Stimulated activated CD4-positive, alpha-beta T cell treated with anti-CD3 and anti-CD28 coated beads, Interleukin-1b, Interleukin-23, amount 100 ng/mL, for 1 hour (primary cell): ENCODE measurements at regions not wholly inside any gene's neighbourhood (a gene's known extent, or its start where the extent isn't known, plus 50 kb on each side); places are given as distances from the start of the nearest gene placed in this dataset.

ENCODE experiments used
- DNase-seq, 2 donors: peaks; one replicate each; pipeline ENCODE4 v3.0.0-alpha.2; 2020; ENCODE audit warnings: low read depth in 2 of 2

GRCh38 chr1:238196516-238196915 lies 305.8 kb upstream of the ZP4 start:
- DNase-seq, result no peak

GRCh38 chr1:238191170-238191569 lies 300.4 kb upstream of the ZP4 start:
- no peak for DNase-seq

GRCh38 chr1:238187575-238187949 lies 296.8 kb upstream of the ZP4 start:
- DNase-seq, result no peak

GRCh38 chr1:238186887-238187574 lies 296.3 kb upstream of the ZP4 start:
- no peak for DNase-seq

- no peak for DNase-seq
These were observed 287.4 kb upstream of the ZP4 start for GRCh38 chr1:238177960-238178645.

GRCh38 chr1:238177351-238177750 lies 286.6 kb upstream of the ZP4 start:
- no peak for DNase-seq

DNA sequence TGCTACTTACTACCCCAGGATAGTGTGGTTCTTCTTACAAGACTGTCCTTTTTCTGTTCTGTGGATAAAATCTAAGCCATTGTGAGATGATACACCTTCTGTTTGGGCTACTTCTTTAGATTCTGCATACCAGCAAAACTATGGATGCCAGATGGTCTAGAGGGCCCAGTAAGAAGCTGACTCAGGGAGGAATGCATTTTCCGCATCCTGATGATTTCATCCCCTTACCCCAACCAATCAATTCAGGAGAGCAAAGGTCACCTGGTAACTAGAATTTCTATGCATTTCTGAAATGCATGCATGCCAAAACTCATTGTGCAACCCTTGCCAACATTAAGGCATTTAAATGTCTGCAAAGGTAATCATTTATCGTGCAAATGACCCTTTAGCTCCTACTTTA lies 285.7 kb upstream of the ZP4 start:
- no peak for DNase-seq

GRCh38 chr1:238171985-238172384 lies 281.3 kb upstream of the ZP4 start:
- no peak for DNase-seq

DNA sequence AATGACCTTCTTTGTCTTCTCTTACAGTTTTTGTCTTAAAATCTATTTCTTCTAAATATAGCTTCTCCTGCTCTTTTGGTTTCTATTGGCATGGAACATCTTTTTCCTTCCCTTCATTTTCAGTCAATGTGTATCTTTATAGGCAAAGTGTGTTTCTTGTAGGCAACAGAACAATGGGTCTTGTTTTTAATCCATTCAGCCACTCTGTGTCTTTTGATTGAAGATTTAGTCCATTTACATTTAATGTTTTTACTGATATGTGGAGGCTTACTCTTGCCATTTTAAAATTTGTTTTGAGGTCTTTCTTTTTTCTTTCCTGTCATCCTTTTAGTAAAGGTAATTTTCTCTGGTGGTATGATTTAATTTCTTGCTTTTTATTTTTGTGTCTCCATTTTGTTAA lies 271.2 kb upstream of the ZP4 start:
- DNase-seq, result no peak

GRCh38 chr1:238153939-238154338 lies 263.2 kb upstream of the ZP4 start:
- DNase-seq, result no peak

DNA sequence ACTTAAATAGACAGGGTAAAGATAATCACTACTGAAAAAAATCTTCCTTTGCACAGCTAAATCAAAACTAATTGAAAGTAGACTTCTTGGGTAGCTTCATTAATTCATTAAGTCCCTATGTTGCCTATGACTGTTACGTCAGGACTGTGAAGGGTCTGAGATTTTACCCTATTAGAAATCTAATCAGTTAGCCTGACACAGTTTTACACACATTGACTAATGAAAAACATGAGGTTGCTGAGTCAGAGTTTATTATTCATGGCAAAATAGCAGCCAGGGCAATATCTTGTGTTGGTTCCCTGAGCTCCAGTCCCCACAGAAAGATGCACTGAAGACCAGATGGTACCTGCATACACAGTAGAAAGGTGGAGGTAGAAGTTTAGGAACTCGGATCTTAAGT lies 262.5 kb upstream of the ZP4 start:
- DNase-seq, result no peak

DNA sequence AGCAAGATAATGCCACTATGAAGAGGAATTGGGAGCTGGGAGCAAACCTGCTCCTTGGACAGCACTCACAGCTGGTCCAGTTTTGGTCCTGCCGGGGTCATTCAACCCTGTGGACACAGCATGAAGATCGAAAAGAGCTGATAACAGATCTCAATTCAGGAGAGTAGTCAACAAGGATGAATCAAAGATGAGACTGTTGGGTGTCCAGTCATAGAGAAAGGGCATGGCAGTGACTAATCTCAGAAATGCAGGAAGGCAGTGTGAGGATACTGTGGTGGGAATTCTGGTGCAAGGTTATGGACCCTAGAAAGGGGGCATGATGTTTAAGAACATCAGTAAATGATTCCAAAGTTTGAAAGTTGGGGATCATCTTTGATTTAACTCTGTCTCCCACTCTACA lies 261.4 kb upstream of the ZP4 start:
- DNase-seq, result no peak

GRCh38 chr1:238143038-238143437 lies 252.3 kb upstream of the ZP4 start:
- no peak for DNase-seq

DNA sequence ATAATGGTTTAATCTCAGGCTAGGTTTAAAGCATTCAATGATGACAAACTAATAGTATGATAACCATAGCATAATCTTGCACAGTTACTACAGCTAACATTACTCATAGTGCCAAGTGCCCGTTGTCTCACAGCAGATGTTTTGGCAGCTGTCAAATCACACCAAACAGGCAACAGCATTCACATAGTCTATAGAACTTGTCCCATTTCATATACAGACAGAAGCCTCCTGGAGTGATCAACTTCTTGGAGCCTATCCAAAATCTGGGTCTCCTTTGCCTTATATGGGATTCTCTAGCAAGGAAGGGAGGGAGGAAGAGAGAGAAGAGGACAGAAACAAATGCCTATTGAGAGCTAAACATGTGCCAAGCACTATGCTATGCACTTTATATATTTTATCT lies 250.6 kb upstream of the ZP4 start:
- DNase-seq, result no peak

DNA sequence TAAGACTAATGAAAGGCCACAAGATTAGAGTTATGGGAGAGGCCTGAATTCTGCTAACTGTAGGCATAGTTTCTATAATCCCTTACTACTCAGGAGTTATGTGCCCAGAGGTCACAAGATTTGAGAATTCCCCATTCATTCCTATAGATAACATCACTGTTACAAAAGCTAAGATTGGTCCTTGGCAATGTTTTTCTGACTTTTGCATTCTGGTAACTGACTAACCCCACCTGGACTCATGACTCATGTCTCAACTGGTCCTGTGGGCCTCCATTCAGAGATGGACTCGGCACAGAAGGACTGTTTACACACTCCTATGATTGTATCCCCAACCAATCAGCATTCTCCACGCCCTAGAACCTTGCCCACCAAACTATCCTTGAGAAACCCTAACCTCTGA lies 249.0 kb upstream of the ZP4 start:
- DNase-seq, result no peak

DNA sequence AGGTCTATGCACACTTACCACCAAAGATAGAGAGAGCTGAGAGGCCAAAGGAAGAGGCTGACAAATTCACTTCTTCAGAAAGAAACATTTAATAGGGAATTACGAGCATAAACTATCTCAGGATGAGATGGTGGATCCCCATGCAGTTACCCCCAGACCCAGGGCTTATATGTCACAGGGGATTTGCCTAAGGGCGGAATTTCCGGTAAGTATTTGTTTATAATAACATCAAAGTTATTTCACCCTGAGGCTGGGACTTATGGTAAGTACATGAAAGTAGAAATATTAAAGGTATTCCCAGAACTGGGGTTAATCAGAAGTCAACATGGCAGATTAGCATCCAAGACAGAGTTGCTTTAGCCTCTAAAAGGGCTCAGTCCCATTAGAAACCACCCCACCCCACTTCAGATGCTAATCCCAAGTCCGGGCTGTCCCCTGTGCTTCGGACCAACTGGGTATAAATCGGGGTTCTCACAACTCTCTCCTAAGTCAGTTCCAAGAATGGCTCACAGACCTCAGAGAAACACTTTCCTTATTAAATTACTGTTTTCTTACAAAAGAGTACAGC lies 247.4 kb upstream of the ZP4 start:
- DNase-seq, result no peak

- no peak for DNase-seq
These were observed 245.3 kb upstream of the ZP4 start for GRCh38 chr1:238135708-238136664.

GRCh38 chr1:238129677-238130076 lies 239.0 kb upstream of the ZP4 start:
- no peak for DNase-seq

DNA sequence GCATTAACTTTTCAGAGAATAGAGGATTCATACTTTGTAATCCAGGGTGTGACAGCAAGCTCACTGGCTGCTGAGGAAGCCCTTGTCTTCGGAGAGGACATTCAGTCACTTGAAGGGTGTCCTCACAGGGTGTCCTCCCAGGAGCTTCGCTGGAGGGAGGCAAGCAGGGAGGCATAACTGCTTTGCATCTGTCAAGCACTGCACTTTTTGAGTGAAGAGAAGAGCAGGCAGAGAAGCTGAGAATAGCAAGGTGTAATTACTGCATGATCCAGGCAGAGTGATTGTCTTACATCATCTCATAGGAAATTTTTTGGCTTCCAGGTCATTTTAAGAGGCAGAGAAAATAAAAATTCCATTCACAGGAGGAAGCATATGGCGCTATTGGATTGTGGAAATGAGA lies 232.5 kb upstream of the ZP4 start:
- no peak for DNase-seq

GRCh38 chr1:238119861-238120260 lies 229.1 kb upstream of the ZP4 start:
- DNase-seq, result no peak

- no peak for DNase-seq
These were observed 228.3 kb upstream of the ZP4 start for GRCh38 chr1:238119060-238119459.

GRCh38 chr1:238115852-238116251 lies 225.1 kb upstream of the ZP4 start:
- DNase-seq, result no peak
